SH-SY5Y (cell line): ENCODE measurements at regions not wholly inside any gene's neighbourhood (a gene's known extent, or its start where the extent isn't known, plus 50 kb on each side); places are given as distances from the start of the nearest gene placed in this dataset.

Experiments
- GATA2 ChIP-seq: IDR thresholded peaks from 2 replicates; pipeline ENCODE4 v1.6.1; 2011; ENCODE audit warnings: mild to moderate bottlenecking, low read depth, low read length
- GATA3 ChIP-seq: IDR thresholded peaks from 2 replicates; pipeline ENCODE4 v1.6.1; 2011; ENCODE audit warnings: low read depth, mild to moderate bottlenecking, low read length, moderate library complexity

GRCh38 chr5:39986614-39987013 is 561.8 kb upstream of the DAB2 start:
- TF ChIP-seq GATA2, result no peak
- no peak for TF ChIP-seq GATA3
